H1 (cell line): ENCODE measurements at regions not wholly inside any gene's neighbourhood (a gene's known extent, or its start where the extent isn't known, plus 50 kb on each side); places are given as distances from the start of the nearest gene placed in this dataset.

Source experiments
- CTCF ChIA-PET: fragments of 300-600 bp; sonication (Branson Sonifier 250); formaldehyde crosslinking; loops from one replicate; lab custom pipeline; 2021; ENCODE audit not compliant: partially characterized antibody; lab: Charles Lee
- POLR2A ChIA-PET: fragments of 300-600 bp; sonication (Branson Sonifier 250); formaldehyde crosslinking; loops from one replicate; lab custom pipeline; 2021; ENCODE audit warnings: inconsistent platforms; ENCODE audit not compliant: partially characterized antibody; lab: Charles Lee
- DNase-seq, 2 experiments: peaks; one replicate each; pipeline versions ENCODE4 v3.0.0 to v3.0.0-alpha.2; 2010 to 2022; ENCODE audit warnings: low spot score in 2 of 2, low read depth in 1 of 2, mixed read lengths in 1 of 2
- FAIRE-seq: peaks from 2 replicates; lab custom pipeline; 2011; peaks lifted over from hg19 to GRCh38; lab: Jason Lieb, UNC
- H2AFZ ChIP-seq: 2 replicates; pipeline ENCODE4 v1.8.1; 2012; ENCODE audit warnings: low read length, inconsistent platforms
- H2AK5ac ChIP-seq: 2 replicates; pipeline ENCODE4 v1.6.1; 2013; ENCODE audit warnings: low read depth, low read length
- H2BK120ac ChIP-seq: replicated peaks from 2 replicates; pipeline ENCODE3; 2013; ENCODE audit warnings: low read depth, low read length, inconsistent platforms
- H2BK12ac ChIP-seq: 2 replicates; pipeline ENCODE4 v1.6.1; 2013; ENCODE audit warnings: low read depth, low read length
- H2BK15ac ChIP-seq: 2 replicates; pipeline ENCODE4 v1.6.1; 2013; ENCODE audit warnings: low read length
- H2BK20ac ChIP-seq: 2 replicates; pipeline ENCODE4 v1.6.1; 2013; ENCODE audit warnings: low read length
- H2BK5ac ChIP-seq: 2 replicates; pipeline ENCODE4 v1.6.1; 2013; ENCODE audit warnings: low read depth, low read length
- H3K14ac ChIP-seq: 2 replicates; pipeline ENCODE4 v1.6.1; 2013; ENCODE audit warnings: inconsistent platforms; ENCODE audit not compliant: insufficient read length
- H3K18ac ChIP-seq: 2 replicates; pipeline ENCODE4 v1.6.1; 2013; ENCODE audit warnings: low read length; ENCODE audit errors: extremely low read depth
- H3K23ac ChIP-seq: 2 replicates; pipeline ENCODE4 v1.6.1; 2013; ENCODE audit warnings: inconsistent platforms; ENCODE audit not compliant: insufficient read length
- H3K23me2 ChIP-seq: 2 replicates; pipeline ENCODE4 v1.6.1; 2013; ENCODE audit warnings: low read depth, low read length
- H3K27ac ChIP-seq: 2 replicates; pipeline ENCODE4 v1.6.1; 2011; ENCODE audit warnings: low read depth, low read length, inconsistent platforms
- H3K27me3 ChIP-seq, 4 experiments: replicated peaks in 1 of 4; 1 replicate in 1 of 4; 2 replicates in 3 of 4; pipeline versions ENCODE4 v1.6.1 to v1.8.1; 2011 to 2013; ENCODE audit warnings: low read length in 3 of 4, mild to moderate bottlenecking in 3 of 4, inconsistent platforms in 2 of 4, mixed read lengths in 2 of 4, moderate library complexity in 1 of 4; ENCODE audit not compliant: control insufficient read depth in 3 of 4, insufficient read depth in 3 of 4; ENCODE audit errors: extremely low read depth in 1 of 4
- H3K36me3 ChIP-seq, 4 experiments: 2 replicates each; pipeline versions ENCODE4 v1.6.1 to v1.8.1; 2011 to 2013; ENCODE audit warnings: mild to moderate bottlenecking in 4 of 4, low read length in 3 of 4, moderate library complexity in 2 of 4, control low read depth in 1 of 4, inconsistent platforms in 1 of 4; ENCODE audit not compliant: insufficient read depth in 4 of 4, control insufficient read depth in 2 of 4
- H3K4ac ChIP-seq: replicated peaks from 2 replicates; pipeline ENCODE3; 2013; ENCODE audit warnings: low read length, low read depth, mixed read lengths, inconsistent platforms; ENCODE audit not compliant: insufficient read length
- H3K4me1 ChIP-seq, 4 experiments: replicated peaks in 1 of 4; 1 replicate in 1 of 4; 2 replicates in 3 of 4; pipeline versions ENCODE4 v1.6.1 to v1.8.1; 2011 to 2013; ENCODE audit warnings: low read length in 3 of 4, inconsistent platforms in 2 of 4, mixed read lengths in 1 of 4; ENCODE audit not compliant: insufficient read depth in 4 of 4, control insufficient read depth in 3 of 4
- H3K4me2 ChIP-seq, 2 experiments: 2 replicates each; pipeline versions ENCODE4 v1.6.1 to v1.8.1; 2011 to 2013; ENCODE audit warnings: low read depth in 2 of 2, low read length in 2 of 2, control low read depth in 1 of 2, inconsistent platforms in 1 of 2, mild to moderate bottlenecking in 1 of 2; ENCODE audit not compliant: insufficient read depth in 1 of 2
- H3K4me3 ChIP-seq, 4 experiments: fragments of 200-600, 300-600 bp in 1 of 4; sonication (generic), shearing (Covaris generic), sonication (Bioruptor Twin) in 1 of 4; 2 replicates each; pipeline versions ENCODE4 v1.5.1 to v1.8.1; 2011 to 2016; ENCODE audit warnings: low read length in 4 of 4, low read depth in 3 of 4, control low read depth in 2 of 4, inconsistent platforms in 2 of 4, mild to moderate bottlenecking in 2 of 4, mixed read lengths in 1 of 4, moderate library complexity in 1 of 4; ENCODE audit not compliant: insufficient read depth in 2 of 4; ENCODE audit errors: extremely low read depth in 1 of 4
- H3K56ac ChIP-seq: replicated peaks from 2 replicates; pipeline ENCODE3; 2013; ENCODE audit warnings: low read depth, mild to moderate bottlenecking, mixed read lengths, low read length, inconsistent platforms; ENCODE audit not compliant: insufficient read length
- H3K79me1 ChIP-seq: 2 replicates; pipeline ENCODE4 v1.6.1; 2013; ENCODE audit warnings: low read depth, low read length, control low read depth
- H3K79me2 ChIP-seq, 2 experiments: 2 replicates each; pipeline versions ENCODE4 v1.6.1 to v1.8.1; 2012 to 2013; ENCODE audit warnings: low read length in 2 of 2, mild to moderate bottlenecking in 2 of 2, inconsistent platforms in 1 of 2; ENCODE audit not compliant: insufficient read depth in 2 of 2, control insufficient read depth in 1 of 2
- H3K9ac ChIP-seq, 4 experiments: replicated peaks in 1 of 4; 1 replicate in 1 of 4; 2 replicates in 3 of 4; pipeline versions ENCODE4 v1.6.1 to v1.8.1; 2011 to 2013; ENCODE audit warnings: low read depth in 3 of 4, low read length in 3 of 4, control low read depth in 2 of 4, mild to moderate bottlenecking in 2 of 4, moderate library complexity in 2 of 4, inconsistent platforms in 1 of 4; ENCODE audit errors: extremely low read depth in 1 of 4
- H3K9me3 ChIP-seq, 2 experiments: 2 replicates each; pipeline versions ENCODE4 v1.6.1 to v1.8.1; 2012 to 2013; ENCODE audit warnings: mild to moderate bottlenecking in 2 of 2, moderate library complexity in 2 of 2, control low read depth in 1 of 2, inconsistent platforms in 1 of 2, low read depth in 1 of 2, low read length in 1 of 2, mixed read lengths in 1 of 2; ENCODE audit not compliant: insufficient read depth in 2 of 2
- H4K20me1 ChIP-seq, 2 experiments: replicated peaks in 1 of 2; 2 replicates each; pipeline versions ENCODE3 to v1.8.1; 2011 to 2013; ENCODE audit warnings: inconsistent platforms in 2 of 2, low read length in 2 of 2, mild to moderate bottlenecking in 1 of 2; ENCODE audit not compliant: insufficient read depth in 2 of 2, control insufficient read depth in 1 of 2
- H4K5ac ChIP-seq: 2 replicates; pipeline ENCODE4 v1.6.1; 2013; ENCODE audit warnings: low read length, low read depth, mixed read lengths, inconsistent platforms; ENCODE audit not compliant: insufficient read length
- H4K8ac ChIP-seq: 2 replicates; pipeline ENCODE4 v1.8.0; 2013; ENCODE audit warnings: mild to moderate bottlenecking, moderate library complexity, low read length, inconsistent platforms; ENCODE audit not compliant: insufficient read depth; ENCODE audit errors: extremely low read depth
- H4K91ac ChIP-seq: replicated peaks from 2 replicates; pipeline ENCODE3; 2013; ENCODE audit warnings: low read length, mixed read lengths, inconsistent platforms; ENCODE audit not compliant: insufficient read length
- ATF3 ChIP-seq: IDR thresholded peaks from 2 replicates; pipeline ENCODE4 v1.6.1; 2011; ENCODE audit warnings: low read depth, mild to moderate bottlenecking, low read length; ENCODE audit not compliant: insufficient read depth
- CBX5 ChIP-seq: fragments of 300-800, 300-1000 bp; sonication (generic); IDR thresholded peaks from 2 replicates; pipeline ENCODE4 v1.7.1; 2016; ENCODE audit warnings: antibody characterized with exemption, low read length, low read depth
- CHD2 ChIP-seq: IDR thresholded peaks from 2 replicates; pipeline ENCODE4 v1.6.1; 2012; ENCODE audit warnings: low read length, improper control_type of control experiment
- CREB1 ChIP-seq: IDR thresholded peaks from 2 replicates; pipeline ENCODE4 v1.6.1; 2012; ENCODE audit warnings: inconsistent platforms
- KDM4A ChIP-seq: IDR thresholded peaks from one replicate; pipeline ENCODE4 v1.7.1; 2012; ENCODE audit warnings: low read depth, mild to moderate bottlenecking, moderate library complexity, low read length, inconsistent platforms; ENCODE audit not compliant: severe bottlenecking
- KDM5A ChIP-seq: fragments of 200-600 bp; IDR thresholded peaks from 2 replicates; pipeline ENCODE4 v1.7.1; 2012; ENCODE audit warnings: mild to moderate bottlenecking, low read length, inconsistent platforms, mixed read lengths
- MAFK ChIP-seq: IDR thresholded peaks from 2 replicates; pipeline ENCODE4 v1.6.1; 2012; ENCODE audit warnings: low read depth, mild to moderate bottlenecking, improper control_type of control experiment, low read length
- TAF1 ChIP-seq: IDR thresholded peaks from 2 replicates; pipeline ENCODE4 v1.6.1; 2011; ENCODE audit warnings: mild to moderate bottlenecking, low read depth, low read length
- WGBS, 2 experiments: shearing (Covaris generic) in 1 of 2; methylation state at CpG; one replicate each; pipeline versions ENCODE4 v1.1.6 to v1.1.7; 2013 to 2015; ENCODE audit warnings: low lambda C conversion rate in 2 of 2, mixed read lengths in 2 of 2, inconsistent platforms in 1 of 2, low coverage in 1 of 2, missing lambda C conversion rate in 1 of 2; ENCODE audit not compliant: insufficient replicate concordance in 2 of 2, insufficient coverage in 1 of 2, insufficient read length in 1 of 2; ENCODE audit errors: extremely low coverage in 1 of 2, missing lambda C conversion rate in 1 of 2; 5-methylcytosine and 5-hydroxymethylcytosine counted together

DNA sequence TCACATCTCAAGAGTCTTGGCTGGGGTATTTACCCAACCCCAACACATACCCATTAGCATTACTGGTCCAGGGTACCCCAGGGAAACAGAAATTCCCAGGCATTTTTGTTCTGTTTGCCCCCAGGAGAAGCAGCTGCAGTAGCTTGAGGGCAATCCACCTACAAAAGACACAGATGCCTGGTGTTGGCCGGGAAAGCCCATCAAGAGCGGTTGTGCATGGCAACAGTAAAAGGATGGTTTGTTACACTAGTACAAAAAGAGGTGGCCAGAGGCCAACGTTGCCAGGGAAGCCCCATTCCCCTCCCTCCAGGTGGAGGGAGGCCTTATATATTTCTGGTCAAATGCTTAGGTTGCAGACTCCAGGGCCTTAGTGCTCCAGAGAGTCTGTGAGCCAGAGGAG is 637.8 kb downstream of the BCOR start:
- WGBS, 2 experiments: 85% methylated on average over 2 of the region's 3 CpGs; no CpG with 5 or more reads in 1 of the 2 experiments
- DNase-seq: no peak
- CTCF ChIA-PET: no interaction called here
- TF ChIP-seq KDM4A (no peak), ATF3 (no peak), CHD2 (no peak), CBX5 (no peak), KDM5A (no peak), TAF1 (no peak), CREB1 (no peak), MAFK (no peak)

More for the DNA sequence above, 637.8 kb downstream of the BCOR start:
- Histone ChIP-seq H3K4me3 (no peak overlapping the region), H2BK5ac (no peak overlapping the region), H4K91ac (no peak overlapping the region), H3K27ac (no peak overlapping the region), H3K4me2 (no peak overlapping the region), H3K79me2 (no peaks in the 10 kb centered on the region), H3K14ac (no peak overlapping the region), H4K8ac (no peak overlapping the region), H3K27me3 (no peaks in the 10 kb centered on the region), H2AFZ (no peak overlapping the region), H2BK15ac (no peak overlapping the region), H3K4ac (no peak overlapping the region), H3K18ac (no peak overlapping the region), H3K4me1 (no peaks in the 10 kb centered on the region), H3K23me2 (no peaks in the 10 kb centered on the region), H2BK120ac (no peak overlapping the region), H3K23ac (no peak overlapping the region), H3K56ac (no peak overlapping the region), H2BK12ac (no peak overlapping the region), H4K5ac (no peak overlapping the region), H3K79me1 (no peaks in the 10 kb centered on the region), H3K9me3 (no peaks in the 10 kb centered on the region), H3K9ac (no peak overlapping the region), H3K36me3 (no peaks in the 10 kb centered on the region), H2BK20ac (no peak overlapping the region), H2AK5ac (no peak overlapping the region), H4K20me1 (no peaks in the 10 kb centered on the region)
- no peak for FAIRE-seq
- POLR2A ChIA-PET: no interaction called here
